Mononuclear cell (primary cell): ENCODE measurements at regions not wholly inside any gene's neighbourhood (a gene's known extent, or its start where the extent isn't known, plus 50 kb on each side); places are given as distances from the start of the nearest gene placed in this dataset.

Experiments
- H3K27me3 ChIP-seq: 2 replicates; pipeline ENCODE4 v1.6.0; 2011; ENCODE audit warnings: low read length, control low read depth; ENCODE audit not compliant: insufficient read depth
- H3K4me1 ChIP-seq: 2 replicates; pipeline ENCODE4 v1.5.1; 2011; ENCODE audit warnings: mild to moderate bottlenecking, low read length, control low read depth; ENCODE audit not compliant: insufficient read depth
- H3K4me3 ChIP-seq: 2 replicates; pipeline ENCODE4 v1.5.1; 2011; ENCODE audit warnings: mild to moderate bottlenecking, low read length, moderate library complexity
- H3K9me3 ChIP-seq: 2 replicates; pipeline ENCODE4 v1.5.1; 2011; ENCODE audit warnings: low read depth, mild to moderate bottlenecking, control low read depth, low read length

DNA sequence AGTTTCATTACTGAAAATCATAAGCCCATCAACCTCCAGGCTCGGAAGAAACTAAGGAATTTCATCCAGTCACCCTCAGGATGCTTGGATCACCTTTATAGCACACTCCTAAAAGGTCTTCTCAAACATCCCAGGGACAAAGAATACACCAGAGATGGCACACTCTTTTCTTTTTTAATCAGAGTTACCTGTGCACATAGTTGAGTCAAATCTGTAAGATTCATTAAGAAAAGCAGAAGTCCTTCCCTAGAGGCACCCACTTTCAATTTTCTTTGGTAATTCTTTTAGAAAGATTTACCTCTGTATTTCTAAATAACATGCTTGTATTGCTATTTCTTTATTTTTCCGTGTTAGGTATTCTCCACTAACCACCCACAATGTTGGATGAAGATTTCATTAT lies 50.6 kb upstream of the IL6 start:
- Histone ChIP-seq H3K9me3 (no peaks in the 10 kb centered on the region), H3K27me3 (no peaks in the 10 kb centered on the region), H3K4me1 (peaks cover 73% of the 10 kb centered on the region), H3K4me3 (no peak overlapping the region)

DNA sequence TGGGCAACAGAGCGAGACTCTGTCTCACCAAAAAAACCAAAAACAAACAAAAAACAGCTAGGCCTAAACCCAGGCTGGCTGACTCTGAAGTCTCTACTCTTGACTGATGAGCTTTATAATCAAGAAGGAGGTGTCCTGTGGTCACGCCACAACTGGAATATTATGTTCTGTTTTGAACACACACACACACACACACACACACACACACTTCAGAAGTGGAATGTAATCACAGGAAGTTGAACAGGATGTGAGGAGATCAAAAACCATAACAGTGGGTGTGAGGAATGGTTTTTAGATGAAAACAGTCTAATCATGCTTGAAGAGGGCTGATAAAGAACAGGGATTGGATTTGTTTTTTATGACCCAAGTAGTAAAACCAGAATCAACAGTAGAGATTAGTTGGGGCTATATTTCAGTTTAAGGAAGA lies 51.1 kb upstream of the IL6 start:
- Histone ChIP-seq H3K4me3 (no peak overlapping the region), H3K27me3 (no peaks in the 10 kb centered on the region), H3K4me1 (peaks cover 73% of the 10 kb centered on the region), H3K9me3 (no peaks in the 10 kb centered on the region)

DNA sequence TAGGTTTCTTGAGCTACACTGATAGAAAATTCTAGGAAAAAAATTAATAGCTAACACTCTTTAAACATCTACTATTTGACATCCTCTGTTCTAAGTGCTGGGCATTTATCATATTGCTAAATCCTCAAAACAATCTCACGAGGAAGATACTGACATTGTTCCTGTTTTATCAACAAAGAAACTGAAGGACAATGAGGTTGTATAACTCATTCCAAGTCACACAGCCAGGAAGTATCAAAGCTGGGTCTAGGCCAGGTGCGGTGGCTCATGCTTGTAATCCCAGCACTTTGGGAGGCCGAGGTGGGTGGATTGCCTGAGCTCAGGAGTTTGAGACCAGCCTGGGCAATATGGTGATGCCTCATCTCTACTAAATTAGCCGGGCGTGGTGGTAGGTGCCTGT lies 51.6 kb upstream of the IL6 start:
- Histone ChIP-seq H3K4me3 (no peak overlapping the region), H3K27me3 (no peaks in the 10 kb centered on the region), H3K4me1 (peaks cover 68% of the 10 kb centered on the region), H3K9me3 (no peaks in the 10 kb centered on the region)

DNA sequence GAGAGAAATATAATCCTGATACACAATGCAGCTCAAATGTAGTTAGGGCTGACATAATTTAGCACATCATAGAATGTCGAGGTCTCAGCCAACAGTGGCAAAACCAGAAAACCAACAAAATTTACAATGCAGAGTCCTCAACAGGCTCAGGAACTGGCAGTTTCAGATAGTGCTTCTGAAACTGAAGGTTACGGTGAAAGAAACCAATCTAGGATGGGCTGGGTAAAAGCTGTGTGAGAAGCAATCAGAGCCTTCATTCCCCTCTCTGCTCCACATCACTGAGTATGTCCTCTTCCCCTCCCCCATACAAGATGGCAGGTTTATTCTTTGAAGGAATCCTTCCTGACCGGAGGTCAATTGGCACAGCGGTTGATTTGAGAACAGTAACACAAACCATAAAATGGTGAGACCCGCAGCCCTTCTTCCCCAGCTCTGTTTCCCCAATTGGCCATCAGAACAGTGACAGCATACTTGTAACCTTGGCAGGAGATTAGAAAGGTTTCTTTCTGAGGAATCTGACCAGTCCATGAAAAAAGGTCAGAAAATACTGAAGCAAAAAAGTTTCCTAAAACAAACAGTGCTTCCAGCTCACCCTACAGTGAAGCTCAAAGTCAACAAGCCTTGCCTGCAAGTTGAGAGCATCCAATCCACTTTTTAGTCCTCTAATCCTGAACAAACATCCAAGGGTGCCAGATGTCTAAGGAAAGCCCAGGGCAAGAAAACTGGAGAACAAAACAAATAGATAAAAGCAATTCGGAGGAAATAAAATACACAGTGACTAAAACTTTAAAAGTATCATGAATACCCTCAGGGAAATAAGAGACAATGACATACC lies 53.9 kb upstream of the IL6 start:
- Histone ChIP-seq H3K9me3 (no peaks in the 10 kb centered on the region), H3K27me3 (no peaks in the 10 kb centered on the region), H3K4me1 (peaks cover 52% of the 10 kb centered on the region), H3K4me3 (no peak overlapping the region)

DNA sequence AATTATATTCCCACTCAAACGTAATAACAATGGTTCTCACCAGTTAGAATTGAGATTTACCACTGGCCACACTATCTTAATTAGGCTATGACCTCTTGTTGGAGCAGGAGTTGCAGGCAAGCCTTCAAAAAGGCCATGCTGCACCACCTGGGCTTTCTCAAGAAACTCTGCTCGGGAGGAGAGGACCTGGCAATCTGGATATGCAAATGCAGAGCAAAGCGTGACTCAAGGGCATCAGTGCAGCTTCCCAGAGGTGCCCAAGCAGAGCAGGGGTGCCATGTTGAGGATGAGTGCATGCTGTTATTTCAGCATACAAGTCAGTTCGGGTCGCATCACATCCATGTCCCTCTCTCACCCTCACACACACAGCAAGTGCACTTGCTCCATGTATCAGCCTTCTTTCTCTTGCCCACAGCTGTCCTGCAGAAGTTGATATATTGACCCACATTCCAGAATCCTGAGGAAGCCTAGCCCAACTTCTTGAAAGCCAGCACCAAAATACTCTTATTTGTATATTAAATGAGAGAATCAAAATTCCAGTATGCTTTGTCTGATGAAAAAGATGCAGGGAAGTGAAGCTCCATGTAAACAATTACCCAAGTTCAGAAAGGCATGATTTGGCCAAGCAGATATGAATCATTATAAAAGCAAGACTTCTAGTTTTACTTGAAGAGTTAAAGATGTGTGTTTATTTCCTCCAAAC lies 55.7 kb upstream of the IL6 start:
- H3K4me1 ChIP-seq: peaks cover 40% of the 10 kb centered on the region
- no peaks in the 10 kb centered on the region for H3K9me3 ChIP-seq
- no peaks in the 10 kb centered on the region for H3K27me3 ChIP-seq
- H3K4me3 ChIP-seq: no peak overlapping the region

DNA sequence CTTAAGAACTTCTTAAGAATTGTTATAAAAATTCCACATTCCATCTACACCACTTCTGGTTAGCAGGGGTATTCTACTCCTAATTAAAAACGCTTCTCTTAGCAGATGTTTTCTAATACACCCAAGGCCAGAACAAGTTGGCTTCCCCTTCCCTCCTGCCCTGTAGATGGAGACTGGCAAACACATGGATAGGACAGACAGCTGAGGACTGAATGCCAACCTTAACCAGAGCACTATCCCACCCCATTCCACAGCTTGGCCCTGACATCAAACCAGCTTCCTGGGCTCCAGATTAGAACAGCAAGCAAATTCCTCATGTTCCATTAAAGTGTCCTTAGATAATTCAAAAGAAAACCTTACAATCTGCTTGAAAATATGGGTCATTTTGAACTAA lies 56.6 kb upstream of the IL6 start:
- Histone ChIP-seq H3K4me1 (peaks cover 31% of the 10 kb centered on the region), H3K4me3 (no peak overlapping the region), H3K27me3 (no peaks in the 10 kb centered on the region), H3K9me3 (no peaks in the 10 kb centered on the region)

DNA sequence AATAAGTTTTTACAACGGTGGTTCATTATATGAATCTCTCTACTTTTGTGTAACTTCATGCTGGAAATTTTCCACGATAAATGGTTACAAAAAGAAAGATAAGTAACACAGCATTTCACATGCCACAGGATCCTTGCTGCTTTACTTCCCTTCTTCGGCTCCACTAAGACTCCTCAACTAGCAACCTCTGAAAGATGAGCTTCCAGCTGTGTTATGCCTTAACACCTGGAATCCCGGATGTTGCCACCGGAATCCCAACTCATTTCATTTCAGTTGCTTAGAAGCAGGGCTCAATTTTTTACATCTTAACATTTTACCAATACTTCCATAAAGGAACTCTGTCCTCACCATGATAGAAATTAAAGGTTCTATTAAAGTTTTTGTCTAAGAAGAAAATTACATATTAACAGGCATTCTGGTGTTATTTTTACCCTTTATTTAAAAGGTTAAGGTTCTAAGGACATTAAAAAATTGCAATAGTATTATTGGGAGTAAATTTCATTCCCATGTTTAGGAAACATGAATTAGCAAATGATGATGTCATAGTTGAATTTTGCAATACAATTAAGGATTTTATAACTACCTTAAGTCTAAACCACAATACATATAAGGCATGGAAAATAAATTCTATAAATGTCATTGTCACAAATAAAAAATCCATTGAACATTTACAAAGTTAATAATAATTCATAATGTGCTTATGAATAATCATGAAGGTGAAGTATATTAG lies 57.1 kb upstream of the IL6 start:
- Histone ChIP-seq H3K27me3 (no peaks in the 10 kb centered on the region), H3K4me3 (no peak overlapping the region), H3K9me3 (no peaks in the 10 kb centered on the region), H3K4me1 (peaks cover 26% of the 10 kb centered on the region)

DNA sequence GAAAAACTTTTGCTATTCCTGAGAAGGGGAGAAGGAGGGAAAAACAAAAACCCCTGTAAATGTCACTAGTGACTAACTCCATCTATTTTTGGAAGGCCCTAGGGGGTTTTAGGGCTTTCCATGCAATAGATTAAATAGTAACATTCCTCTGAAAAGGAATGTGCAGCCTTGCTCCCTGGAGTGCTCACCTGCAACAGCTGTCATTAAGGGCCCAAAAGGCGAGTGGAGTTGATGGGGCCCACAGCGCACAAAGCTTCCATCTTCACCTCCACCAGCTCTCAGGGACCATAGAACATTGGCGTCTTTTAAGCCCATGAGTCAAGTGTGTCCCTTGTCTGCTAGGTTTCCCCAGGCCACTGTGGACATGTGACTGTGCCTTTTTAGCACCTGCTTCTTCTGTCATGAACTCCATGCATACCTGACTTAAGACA lies 58.0 kb upstream of the IL6 start:
- Histone ChIP-seq H3K9me3 (no peaks in the 10 kb centered on the region), H3K4me3 (no peak overlapping the region), H3K27me3 (no peaks in the 10 kb centered on the region), H3K4me1 (peaks cover 27% of the 10 kb centered on the region)

DNA sequence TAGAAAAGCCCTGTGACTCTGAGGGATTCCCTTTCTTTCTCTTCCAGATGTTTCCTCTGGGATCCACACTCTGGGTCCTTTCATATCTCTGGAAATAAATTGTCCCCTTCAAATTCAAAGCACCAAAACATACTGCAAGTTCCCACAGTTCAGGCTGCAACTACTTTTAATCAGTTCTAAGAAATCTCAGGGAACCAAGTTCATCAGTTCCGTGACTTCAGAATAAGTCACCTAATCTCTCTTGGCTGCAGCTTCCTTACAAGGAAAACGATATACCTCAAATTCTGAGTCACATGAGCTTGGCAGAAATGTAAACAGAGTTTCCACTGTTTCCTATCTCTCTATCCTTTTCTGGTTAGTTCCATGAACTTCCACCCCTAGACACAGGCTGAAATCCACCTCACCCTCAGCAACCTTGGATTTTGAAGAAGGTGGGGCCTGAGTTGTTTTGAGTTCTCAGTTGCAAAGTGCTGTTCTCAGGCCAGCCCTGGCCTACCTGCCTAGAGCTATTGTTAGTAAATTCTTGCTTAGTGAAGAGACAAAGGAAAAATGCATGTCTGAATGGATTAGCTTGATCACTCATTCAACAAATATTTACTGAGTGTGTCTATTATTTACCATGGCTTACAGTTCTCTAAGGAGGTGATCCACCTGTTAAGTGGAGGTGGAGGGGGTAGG lies 59.3 kb upstream of the IL6 start:
- Histone ChIP-seq H3K27me3 (no peaks in the 10 kb centered on the region), H3K4me1 (peaks cover 29% of the 10 kb centered on the region), H3K4me3 (no peak overlapping the region), H3K9me3 (no peaks in the 10 kb centered on the region)

DNA sequence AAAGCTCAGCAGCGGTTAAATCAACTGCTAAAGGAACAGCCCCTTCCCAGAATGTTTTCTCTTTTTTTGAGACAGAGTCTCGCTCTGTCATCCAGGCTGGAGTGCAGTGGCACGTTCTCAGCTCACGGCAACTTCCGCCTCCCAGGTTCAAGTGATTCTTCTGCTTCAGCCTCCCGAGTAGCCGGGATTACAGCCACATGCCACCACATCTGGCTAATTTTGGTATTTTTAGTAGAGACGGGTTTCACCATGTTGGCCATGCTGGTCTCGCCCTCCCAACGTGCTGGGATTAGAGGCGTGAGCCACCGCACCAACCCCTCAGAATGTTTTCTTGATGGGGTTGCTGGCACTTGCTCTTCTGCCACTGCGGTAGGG lies 59.8 kb upstream of the IL6 start:
- H3K27me3 ChIP-seq: no peaks in the 10 kb centered on the region
- no peak overlapping the region for H3K4me3 ChIP-seq
- H3K9me3 ChIP-seq: no peaks in the 10 kb centered on the region
- peaks cover 33% of the 10 kb centered on the region for H3K4me1 ChIP-seq

DNA sequence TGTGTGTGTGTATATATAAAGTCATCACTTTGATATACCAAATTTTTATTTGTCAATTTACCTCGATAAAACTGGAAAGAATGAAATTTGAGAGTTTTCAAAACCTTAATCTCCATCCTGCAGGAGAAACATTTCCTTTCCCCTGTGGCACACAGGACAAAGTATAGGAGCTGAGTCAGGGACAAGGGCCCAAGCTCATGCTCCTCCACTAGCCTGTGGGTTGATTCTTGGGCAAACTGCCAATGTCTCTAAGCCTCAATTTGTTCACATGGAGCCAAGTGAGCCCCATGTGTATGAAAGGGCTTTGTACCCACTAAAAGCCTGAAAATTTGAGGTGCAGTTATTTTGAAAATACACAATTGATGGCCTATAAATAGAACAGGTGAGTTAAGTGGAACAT lies 60.3 kb upstream of the IL6 start:
- no peaks in the 10 kb centered on the region for H3K9me3 ChIP-seq
- H3K4me3 ChIP-seq: no peak overlapping the region
- H3K4me1 ChIP-seq: peaks cover 33% of the 10 kb centered on the region
- no peaks in the 10 kb centered on the region for H3K27me3 ChIP-seq

DNA sequence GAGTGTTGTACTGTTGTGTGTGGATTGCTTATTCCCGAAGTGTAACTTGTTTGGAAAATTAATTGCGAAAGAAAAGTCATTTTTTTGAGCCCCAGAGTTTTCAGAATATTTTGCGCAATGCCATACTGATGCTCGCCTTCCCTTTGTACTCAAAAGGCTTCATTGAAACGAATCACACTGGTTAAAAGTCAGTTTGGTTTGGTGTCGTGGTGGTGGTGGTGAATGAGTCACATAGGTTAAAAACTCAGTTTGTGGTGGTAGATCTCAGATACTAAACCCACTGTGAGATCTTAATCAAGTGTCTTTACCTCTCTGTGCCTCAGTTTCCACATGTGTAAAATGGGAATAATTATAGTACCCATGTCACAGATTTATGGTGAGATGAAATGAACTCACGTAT lies 61.1 kb upstream of the IL6 start:
- H3K27me3 ChIP-seq: no peaks in the 10 kb centered on the region
- H3K4me1 ChIP-seq: peaks cover 36% of the 10 kb centered on the region
- H3K9me3 ChIP-seq: no peaks in the 10 kb centered on the region
- no peak overlapping the region for H3K4me3 ChIP-seq

DNA sequence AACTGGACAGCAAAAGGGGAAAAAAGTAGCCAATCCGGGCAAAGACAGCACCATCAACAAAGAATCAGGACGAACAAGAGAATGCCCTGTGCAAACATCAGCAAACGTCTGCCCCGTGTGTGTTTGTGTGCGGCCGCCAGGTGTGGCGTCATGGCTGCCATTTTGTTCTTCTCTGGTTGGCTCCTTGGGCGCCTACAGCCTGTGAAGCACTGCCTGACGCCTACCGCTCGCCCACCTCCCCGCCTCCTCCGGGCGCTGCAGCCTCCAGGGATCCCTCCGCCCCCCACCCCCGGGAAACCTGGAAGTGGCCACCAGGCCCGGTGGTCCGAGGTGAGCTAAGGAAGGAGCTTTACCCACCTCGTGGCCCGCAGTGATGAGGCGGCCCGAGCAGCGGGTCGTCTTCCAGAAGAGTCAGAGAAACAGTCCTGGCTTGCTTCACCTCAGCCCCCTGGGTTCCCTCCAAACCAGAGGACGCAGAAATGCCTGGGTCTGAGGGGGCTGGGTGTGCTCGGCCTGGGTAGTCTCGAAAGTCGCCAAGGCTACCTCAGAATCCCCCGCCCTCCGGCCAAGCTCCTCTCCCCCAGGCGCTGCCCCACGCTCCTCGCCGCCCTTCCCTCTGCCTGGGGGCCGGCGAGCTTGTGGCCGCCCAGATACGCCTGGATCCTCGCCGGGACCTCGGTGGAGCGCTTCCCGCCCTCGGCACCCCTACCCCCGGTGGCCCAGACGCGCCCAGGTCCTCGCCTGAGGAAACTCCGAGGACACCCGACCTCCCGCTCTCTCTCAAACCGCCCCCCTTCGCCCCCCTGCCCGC lies 61.8 kb upstream of the IL6 start:
- no peaks in the 10 kb centered on the region for H3K9me3 ChIP-seq
- no peak overlapping the region for H3K4me3 ChIP-seq
- H3K4me1 ChIP-seq: peaks cover 42% of the 10 kb centered on the region
- no peaks in the 10 kb centered on the region for H3K27me3 ChIP-seq

DNA sequence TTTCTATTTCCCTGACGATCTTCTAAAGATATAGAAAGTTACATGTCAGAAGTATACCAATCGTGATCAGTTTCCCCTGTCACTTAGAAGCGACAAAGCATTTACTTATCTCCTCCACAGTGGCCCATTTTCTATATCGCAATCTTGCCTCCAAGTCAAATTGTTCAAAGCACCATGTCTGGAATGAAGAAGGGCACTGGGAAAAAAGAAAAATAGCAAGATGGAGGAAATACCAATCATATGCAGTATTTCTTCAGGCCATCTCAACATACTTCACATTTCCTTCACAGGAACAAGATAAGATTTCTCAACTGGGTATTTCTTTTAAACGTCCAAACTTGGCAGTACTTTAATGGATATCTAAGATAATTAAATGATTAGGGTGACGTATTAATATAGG lies 63.3 kb upstream of the IL6 start:
- Histone ChIP-seq H3K4me1 (peaks cover 42% of the 10 kb centered on the region), H3K9me3 (no peaks in the 10 kb centered on the region), H3K4me3 (no peak overlapping the region), H3K27me3 (no peaks in the 10 kb centered on the region)
